CD8-positive, alpha-beta memory T cell (primary cell): ENCODE measurements at regions not wholly inside any gene's neighbourhood (a gene's known extent, or its start where the extent isn't known, plus 50 kb on each side); places are given as distances from the start of the nearest gene placed in this dataset.

Experiments
- CTCF ChIA-PET: fragments of 350-600 bp; sonication (Branson Sonifier 250); formaldehyde crosslinking; loops from one replicate; lab custom pipeline; 2021; ENCODE audit warnings: antibody characterized with exemption; lab: Charles Lee
- POLR2A ChIA-PET: fragments of 350-600 bp; sonication (Branson Sonifier 250); formaldehyde crosslinking; loops from one replicate; lab custom pipeline; 2021; ENCODE audit warnings: antibody characterized with exemption; lab: Charles Lee
- DNase-seq, 5 donors: peaks; one replicate each; pipeline versions ENCODE4 v3.0.0 to v3.0.0-alpha.2; 2020 to 2022; ENCODE audit warnings: mixed read lengths in 1 of 5
- H3K27ac ChIP-seq: one replicate; pipeline ENCODE4 v1.7.0; 2013; ENCODE audit warnings: low read depth, mild to moderate bottlenecking, low read length, moderate library complexity
- H3K27me3 ChIP-seq: 2 replicates; pipeline ENCODE4 v1.7.0; 2013; ENCODE audit warnings: low read length, mild to moderate bottlenecking; ENCODE audit not compliant: insufficient read depth, poor library complexity, severe bottlenecking
- H3K36me3 ChIP-seq: 2 replicates; pipeline ENCODE4 v1.7.0; 2013; ENCODE audit warnings: mild to moderate bottlenecking, low read length, moderate library complexity; ENCODE audit not compliant: insufficient read depth
- H3K4me1 ChIP-seq: 2 replicates; pipeline ENCODE4 v1.7.0; 2013; ENCODE audit warnings: mild to moderate bottlenecking, low read length, moderate library complexity; ENCODE audit not compliant: insufficient read depth
- H3K4me3 ChIP-seq: 2 replicates; pipeline ENCODE4 v1.7.0; 2013; ENCODE audit warnings: mild to moderate bottlenecking, low read length
- H3K9me3 ChIP-seq: 2 replicates; pipeline ENCODE4 v1.7.0; 2013; ENCODE audit warnings: mild to moderate bottlenecking, low read length
- H3K27ac Mint-ChIP-seq, 8 donors: one replicate each; pipeline ENCODE4 v1.8.0; 2020 to 2021; ENCODE audit warnings: mixed read lengths in 8 of 8, mild to moderate bottlenecking in 6 of 8, inconsistent platforms in 3 of 8, moderate library complexity in 3 of 8
- H3K27me3 Mint-ChIP-seq, 2 donors: one replicate each; pipeline ENCODE4 v1.8.0; 2020 to 2021; ENCODE audit warnings: mixed read lengths in 2 of 2, mild to moderate bottlenecking in 1 of 2, moderate library complexity in 1 of 2
- H3K36me3 Mint-ChIP-seq, 3 donors: one replicate each; pipeline ENCODE4 v1.8.0; 2020 to 2021; ENCODE audit warnings: mixed read lengths in 3 of 3, inconsistent platforms in 1 of 3, mild to moderate bottlenecking in 1 of 3
- H3K4me1 Mint-ChIP-seq, 3 donors: one replicate each; pipeline ENCODE4 v1.8.0; 2020 to 2021; ENCODE audit warnings: mixed read lengths in 3 of 3, inconsistent platforms in 1 of 3, mild to moderate bottlenecking in 1 of 3
- H3K4me3 Mint-ChIP-seq, 7 donors: one replicate each; pipeline ENCODE4 v1.8.0; 2020 to 2021; ENCODE audit warnings: mixed read lengths in 7 of 7, mild to moderate bottlenecking in 6 of 7, moderate library complexity in 4 of 7, inconsistent platforms in 2 of 7
- H3K9me3 Mint-ChIP-seq, 5 donors: one replicate each; pipeline ENCODE4 v1.8.0; 2020 to 2022; ENCODE audit warnings: mixed read lengths in 5 of 5, mild to moderate bottlenecking in 3 of 5, moderate library complexity in 2 of 5, inconsistent platforms in 1 of 5

GRCh38 chr4:10875144-10875799 is 190.7 kb upstream of the CLNK start:
- H3K27ac ChIP-seq: no peak overlapping the region
- no peaks in the 10 kb centered on the region for H3K36me3 ChIP-seq
- peaks cover 0 to 2% (median 0%) of the 10 kb centered on the region in 5 donors for H3K9me3 Mint-ChIP-seq
- no peak for DNase-seq
- no peaks in the 10 kb centered on the region for H3K36me3 Mint-ChIP-seq
- H3K4me3 Mint-ChIP-seq: no peak overlapping the region
- no peak overlapping the region for H3K4me3 ChIP-seq
- no peaks in the 10 kb centered on the region for H3K27me3 Mint-ChIP-seq
- H3K27ac Mint-ChIP-seq: no peak overlapping the region
- no peaks in the 10 kb centered on the region for H3K4me1 Mint-ChIP-seq
- POLR2A ChIA-PET: no interaction called here
- H3K27me3 ChIP-seq: no peaks in the 10 kb centered on the region
- no peaks in the 10 kb centered on the region for H3K9me3 ChIP-seq
- CTCF ChIA-PET: no interaction called here
- no peaks in the 10 kb centered on the region for H3K4me1 ChIP-seq

GRCh38 chr4:10873809-10874208 is 189.2 kb upstream of the CLNK start:
- POLR2A ChIA-PET: no interaction called here

GRCh38 chr4:10872833-10873517 is 188.4 kb upstream of the CLNK start:
- Mint-ChIP-seq H3K36me3 (no peaks in the 10 kb centered on the region), H3K27me3 (no peaks in the 10 kb centered on the region), H3K4me3 (no peak overlapping the region), H3K27ac (no peak overlapping the region), H3K9me3 (peaks cover 0 to 5% (median 0%) of the 10 kb centered on the region in 5 donors), H3K4me1 (no peaks in the 10 kb centered on the region)
- H3K36me3 ChIP-seq: no peaks in the 10 kb centered on the region
- no peak overlapping the region for H3K27ac ChIP-seq
- H3K4me1 ChIP-seq: no peaks in the 10 kb centered on the region
- ChIA-PET POLR2A (no interaction called here), CTCF (no interaction called here)
- H3K27me3 ChIP-seq: no peaks in the 10 kb centered on the region
- no peak overlapping the region for H3K4me3 ChIP-seq
- no peaks in the 10 kb centered on the region for H3K9me3 ChIP-seq
- no peak for DNase-seq

More at GRCh38 chr4:10873809-10874208, 189.2 kb upstream of the CLNK start:
- peaks cover 0 to 5% (median 0%) of the 10 kb centered on the region in 5 donors for H3K9me3 Mint-ChIP-seq
- no peak overlapping the region for H3K27ac Mint-ChIP-seq
- H3K36me3 Mint-ChIP-seq: no peaks in the 10 kb centered on the region
- no peaks in the 10 kb centered on the region for H3K4me1 Mint-ChIP-seq
- Histone ChIP-seq H3K4me1 (no peaks in the 10 kb centered on the region), H3K36me3 (no peaks in the 10 kb centered on the region), H3K27ac (no peak overlapping the region), H3K9me3 (no peaks in the 10 kb centered on the region), H3K27me3 (no peaks in the 10 kb centered on the region), H3K4me3 (no peak overlapping the region)
- H3K27me3 Mint-ChIP-seq: no peaks in the 10 kb centered on the region
- no peak overlapping the region for H3K4me3 Mint-ChIP-seq
- no peak for DNase-seq
- CTCF ChIA-PET: no interaction called here

DNA sequence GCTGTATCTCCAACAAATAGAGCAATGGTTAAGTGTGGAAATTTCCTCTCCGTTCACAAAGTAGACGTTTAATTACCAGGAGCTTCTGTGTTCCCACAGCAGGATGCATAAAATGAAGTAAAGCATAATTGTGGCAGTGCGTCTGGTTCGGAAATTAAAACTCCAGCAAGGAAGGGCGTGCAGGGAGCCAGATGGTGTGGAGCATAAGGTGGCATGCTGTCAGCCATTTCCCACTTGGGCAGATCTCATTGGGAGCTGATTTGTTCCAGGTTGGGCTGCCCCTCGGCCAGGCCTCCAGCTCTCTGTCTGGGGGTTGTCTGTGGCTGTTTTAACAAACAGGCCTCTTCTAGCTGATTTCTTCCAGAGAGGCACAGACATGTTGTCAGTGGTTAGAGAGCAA is 182.1 kb upstream of the CLNK start:
- no peaks in the 10 kb centered on the region for H3K9me3 ChIP-seq
- no peaks in the 10 kb centered on the region for H3K4me1 Mint-ChIP-seq
- H3K36me3 ChIP-seq: no peaks in the 10 kb centered on the region
- H3K9me3 Mint-ChIP-seq: peaks cover 0 to 5% (median 0%) of the 10 kb centered on the region in 5 donors
- CTCF ChIA-PET: no interaction called here
- POLR2A ChIA-PET: no interaction called here
- no peak overlapping the region for H3K4me3 Mint-ChIP-seq
- H3K27me3 Mint-ChIP-seq: no peaks in the 10 kb centered on the region
- no peak for DNase-seq
- H3K36me3 Mint-ChIP-seq: no peaks in the 10 kb centered on the region
- no peak overlapping the region for H3K27ac ChIP-seq
- H3K4me1 ChIP-seq: no peaks in the 10 kb centered on the region
- no peaks in the 10 kb centered on the region for H3K27me3 ChIP-seq
- no peak overlapping the region for H3K27ac Mint-ChIP-seq
- no peak overlapping the region for H3K4me3 ChIP-seq

GRCh38 chr4:10861036-10861435 is 176.5 kb upstream of the CLNK start:
- ChIA-PET CTCF (no interaction called here), POLR2A (no interaction called here)
- H3K36me3 ChIP-seq: no peaks in the 10 kb centered on the region
- no peak overlapping the region for H3K27ac ChIP-seq
- no peaks in the 10 kb centered on the region for H3K27me3 Mint-ChIP-seq
- no peak for DNase-seq
- H3K27me3 ChIP-seq: no peaks in the 10 kb centered on the region
- H3K4me1 ChIP-seq: no peaks in the 10 kb centered on the region
- no peaks in the 10 kb centered on the region for H3K4me1 Mint-ChIP-seq
- H3K9me3 ChIP-seq: no peaks in the 10 kb centered on the region
- peaks cover 2 to 11% (median 4%) of the 10 kb centered on the region in 5 donors for H3K9me3 Mint-ChIP-seq
- H3K36me3 Mint-ChIP-seq: no peaks in the 10 kb centered on the region
- no peak overlapping the region for H3K4me3 ChIP-seq
- H3K4me3 Mint-ChIP-seq: no peak overlapping the region
- no peak overlapping the region for H3K27ac Mint-ChIP-seq

DNA sequence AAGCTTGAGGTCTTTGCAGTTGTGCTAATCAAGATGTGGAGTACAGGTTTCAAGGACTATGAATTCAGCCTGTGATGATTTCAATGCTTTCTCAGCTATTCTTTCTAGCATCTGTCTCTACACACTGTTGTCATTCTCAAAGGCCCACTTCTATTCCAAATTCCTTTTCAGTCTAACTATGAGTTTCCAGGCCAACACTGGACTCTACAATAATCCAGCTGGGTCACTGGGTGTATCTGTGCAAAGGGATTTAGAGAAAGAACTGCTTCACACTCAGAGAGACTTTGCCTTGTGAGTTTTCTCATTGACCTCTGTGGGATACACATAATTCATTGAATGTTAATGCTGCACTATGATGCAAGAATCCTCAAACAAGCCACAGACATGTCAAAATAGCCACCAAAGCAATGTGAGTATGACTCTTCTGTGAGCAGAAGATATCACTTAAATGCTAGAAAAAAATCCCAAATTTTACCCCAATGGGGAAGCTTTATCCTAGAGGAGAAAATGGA is 171.8 kb upstream of the CLNK start:
- Mint-ChIP-seq H3K4me3 (no peak overlapping the region), H3K27me3 (peaks cover 0 to 1% of the 10 kb centered on the region in 2 donors), H3K36me3 (no peaks in the 10 kb centered on the region), H3K27ac (no peak overlapping the region), H3K4me1 (peaks cover 0 to 8% (median 5%) of the 10 kb centered on the region in 3 donors), H3K9me3 (peaks cover 3 to 11% (median 4%) of the 10 kb centered on the region in 5 donors)
- Histone ChIP-seq H3K27ac (no peak overlapping the region), H3K36me3 (no peaks in the 10 kb centered on the region), H3K9me3 (no peaks in the 10 kb centered on the region), H3K4me1 (no peaks in the 10 kb centered on the region), H3K27me3 (no peaks in the 10 kb centered on the region), H3K4me3 (no peak overlapping the region)
- ChIA-PET CTCF (no interaction called here), POLR2A (no interaction called here)
- DNase-seq: no peak

DNA sequence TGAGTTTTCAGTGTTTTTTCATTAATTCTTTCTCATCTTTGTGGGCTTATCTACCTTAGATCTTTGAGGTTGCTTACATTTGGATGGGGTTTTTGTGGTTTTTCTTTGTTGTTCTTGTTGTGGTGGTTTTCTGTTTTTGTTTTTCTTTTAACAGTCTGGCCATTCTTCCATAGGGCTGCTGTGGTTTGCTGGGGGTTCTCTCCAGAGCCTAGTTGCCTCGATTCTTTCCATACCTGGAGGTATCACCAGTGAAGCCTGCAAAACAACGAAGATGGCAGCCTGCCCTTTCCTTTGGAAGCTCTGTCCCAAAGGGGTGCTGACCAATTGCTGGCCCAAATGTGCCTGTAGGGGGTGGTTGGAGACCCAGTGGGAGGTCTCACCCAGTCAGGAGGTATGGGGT is 168.6 kb upstream of the CLNK start:
- no peak for DNase-seq
- H3K27me3 ChIP-seq: no peaks in the 10 kb centered on the region
- no peaks in the 10 kb centered on the region for H3K36me3 ChIP-seq
- ChIA-PET CTCF (no interaction called here), POLR2A (no interaction called here)
- H3K27ac Mint-ChIP-seq: no peak overlapping the region
- peaks cover 0 to 1% of the 10 kb centered on the region in 2 donors for H3K27me3 Mint-ChIP-seq
- no peaks in the 10 kb centered on the region for H3K9me3 ChIP-seq
- no peaks in the 10 kb centered on the region for H3K36me3 Mint-ChIP-seq
- H3K4me3 Mint-ChIP-seq: peak overlapping the region in 1 of 7 donors; percentile 33
- no peak overlapping the region for H3K27ac ChIP-seq
- peaks cover 0 to 5% (median 3%) of the 10 kb centered on the region in 5 donors for H3K9me3 Mint-ChIP-seq
- H3K4me3 ChIP-seq: no peak overlapping the region
- no peaks in the 10 kb centered on the region for H3K4me1 ChIP-seq
- H3K4me1 Mint-ChIP-seq: peaks cover 0 to 8% (median 5%) of the 10 kb centered on the region in 3 donors

DNA sequence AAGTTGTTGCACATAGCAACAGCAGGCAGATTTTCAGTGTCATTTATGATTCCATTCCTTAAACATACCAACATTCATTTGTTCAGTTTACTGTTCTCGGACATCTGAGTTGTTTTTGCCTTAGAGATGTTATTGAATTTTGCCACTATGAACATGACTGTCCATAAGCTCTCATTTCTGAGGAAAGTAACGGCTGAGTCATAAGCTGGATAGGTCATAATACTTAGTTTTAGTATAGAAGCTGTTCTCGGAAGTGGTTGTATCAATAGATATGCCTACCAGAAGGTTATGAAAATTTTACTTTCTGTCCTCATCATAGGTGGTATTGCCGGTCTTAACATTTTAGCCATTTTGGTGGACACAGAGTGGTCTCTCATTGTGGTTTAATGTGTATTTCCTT is 157.1 kb upstream of the CLNK start:
- Histone ChIP-seq H3K4me1 (no peaks in the 10 kb centered on the region), H3K4me3 (no peak overlapping the region), H3K27ac (no peak overlapping the region), H3K9me3 (no peaks in the 10 kb centered on the region), H3K27me3 (no peaks in the 10 kb centered on the region), H3K36me3 (no peaks in the 10 kb centered on the region)
- H3K27ac Mint-ChIP-seq: no peak overlapping the region
- no peaks in the 10 kb centered on the region for H3K4me1 Mint-ChIP-seq
- peaks cover 0 to 6% (median 0%) of the 10 kb centered on the region in 5 donors for H3K9me3 Mint-ChIP-seq
- POLR2A ChIA-PET: no interaction called here
- DNase-seq: no peak
- CTCF ChIA-PET: no interaction called here
- no peaks in the 10 kb centered on the region for H3K27me3 Mint-ChIP-seq
- H3K36me3 Mint-ChIP-seq: no peaks in the 10 kb centered on the region
- H3K4me3 Mint-ChIP-seq: no peak overlapping the region
